HG03025 (cell line): ENCODE measurements at regions not wholly inside any gene's neighbourhood (a gene's known extent, or its start where the extent isn't known, plus 50 kb on each side); places are given as distances from the start of the nearest gene placed in this dataset.
"Not testable (repeated sequence)": the region's sequence is repeated elsewhere in the genome, so short reads cannot be mapped to it uniquely, and the experiment has no call there.

ENCODE experiments used
- ATAC-seq: cut with Tn5 transposase; IDR thresholded peaks from one replicate; pipeline ENCODE4 v1.9.1; 2021; ENCODE audit warnings: mild to moderate bottlenecking, moderate library complexity; ENCODE audit not compliant: unreplicated experiment, low FRiP score

GRCh38 chr7:142698429-142698828 lies 50.8 kb upstream of the PRSS1 start:
- no peak for ATAC-seq

GRCh38 chr7:142697270-142697669 lies 52.0 kb upstream of the PRSS1 start:
- no peak for ATAC-seq

GRCh38 chr7:142696456-142697179 lies 52.7 kb upstream of the PRSS1 start:
- no peak for ATAC-seq

GRCh38 chr7:142693911-142694310 lies 55.4 kb upstream of the PRSS1 start:
- no peak for ATAC-seq

GRCh38 chr7:142690554-142691182 lies 58.6 kb upstream of the PRSS1 start:
- ATAC-seq: no peak

- ATAC-seq: no peak
Measured at GRCh38 chr7:142689439-142690120, 59.7 kb upstream of the PRSS1 start.

GRCh38 chr7:142685877-142686508 lies 63.3 kb upstream of the PRSS1 start:
- ATAC-seq: no peak

GRCh38 chr7:142681314-142682092 lies 67.8 kb upstream of the PRSS1 start:
- ATAC-seq: no peak

- ATAC-seq: no peak
Measured at GRCh38 chr7:142671506-142671905, 77.8 kb upstream of the PRSS1 start.

GRCh38 chr7:142670511-142670910 lies 78.8 kb upstream of the PRSS1 start:
- ATAC-seq: no peak

- ATAC-seq: no peak
Measured at GRCh38 chr7:142669074-142669654, 80.1 kb upstream of the PRSS1 start.

GRCh38 chr7:142668495-142668894 lies 80.8 kb upstream of the PRSS1 start:
- ATAC-seq: no peak

- no peak for ATAC-seq
Measured at GRCh38 chr7:142657376-142657775, 91.9 kb upstream of the PRSS1 start.

GRCh38 chr7:142654398-142654797 lies 94.9 kb upstream of the PRSS1 start:
- no peak for ATAC-seq

- ATAC-seq: no peak
Measured at GRCh38 chr7:142647749-142648148, 101.5 kb upstream of the PRSS1 start.

- ATAC-seq: no peak
Measured at GRCh38 chr7:142646386-142647140, 102.7 kb upstream of the PRSS1 start.

GRCh38 chr7:142645777-142646176 lies 103.5 kb upstream of the PRSS1 start:
- no peak for ATAC-seq

- ATAC-seq: no peak
Measured at GRCh38 chr7:142642316-142642715, 107.0 kb upstream of the PRSS1 start.

GRCh38 chr7:142641252-142641651 lies 108.0 kb upstream of the PRSS1 start:
- ATAC-seq: not testable (repeated sequence)
